WTC11 (cell line): ENCODE measurements at regions not wholly inside any gene's neighbourhood (a gene's known extent, or its start where the extent isn't known, plus 50 kb on each side); places are given as distances from the start of the nearest gene placed in this dataset.

ENCODE experiments used
- ELF4 ChIP-seq: sonication (generic); formaldehyde crosslinking; IDR thresholded peaks from 2 replicates; pipeline ENCODE4 v1.8.1; 2022; ENCODE audit warnings: low read depth, mild to moderate bottlenecking, moderate library complexity, missing genetic modification reagents
- EMX1 ChIP-seq: fragments of 250-450 bp; sonication (Bioruptor Pico); IDR thresholded peaks from 2 replicates; pipeline ENCODE4 v1.8.0; 2021; ENCODE audit warnings: mild to moderate bottlenecking
- FOXK1 ChIP-seq: sonication (generic); formaldehyde crosslinking; IDR thresholded peaks from 2 replicates; pipeline ENCODE4 v1.8.0; 2022; ENCODE audit warnings: mild to moderate bottlenecking, moderate library complexity, missing genetic modification reagents
- HMGA2 ChIP-seq: fragments of 250-450 bp; sonication (Bioruptor Pico); IDR thresholded peaks from 2 replicates; pipeline ENCODE4 v1.4.0; 2021; ENCODE audit warnings: mild to moderate bottlenecking, moderate library complexity
- JAZF1 ChIP-seq: fragments of 250-450 bp; sonication (Bioruptor Pico); IDR thresholded peaks from 2 replicates; pipeline ENCODE4 v1.9.0; 2021; ENCODE audit warnings: moderate library complexity, mild to moderate bottlenecking, inconsistent platforms
- JUN ChIP-seq: sonication (generic); formaldehyde crosslinking; IDR thresholded peaks from 2 replicates; pipeline ENCODE4 v1.8.0; 2023; ENCODE audit warnings: mild to moderate bottlenecking, missing genetic modification reagents
- NFE2L1 ChIP-seq: sonication (generic); formaldehyde crosslinking; IDR thresholded peaks from 2 replicates; pipeline ENCODE4 v1.8.1; 2023; ENCODE audit warnings: missing genetic modification reagents
- NFYB ChIP-seq: sonication (generic); formaldehyde crosslinking; conservative IDR thresholded peaks from 2 replicates; pipeline ENCODE4 v1.8.0; 2022; ENCODE audit warnings: low read depth, missing genetic modification reagents
- TCF7 ChIP-seq: sonication (generic); formaldehyde crosslinking; IDR thresholded peaks from 2 replicates; pipeline ENCODE4 v1.8.0; 2022; ENCODE audit warnings: mild to moderate bottlenecking, low read depth, missing genetic modification reagents, moderate library complexity
- ZNF317 ChIP-seq: sonication (generic); formaldehyde crosslinking; IDR thresholded peaks from 2 replicates; pipeline ENCODE4 v1.8.1; 2023; ENCODE audit warnings: low read depth, mild to moderate bottlenecking, moderate library complexity, missing genetic modification reagents, borderline replicate concordance
- TF ChIP-seq, protein P1 (sequence below): fragments of 200-600 bp; IDR thresholded peaks from 2 replicates; pipeline ENCODE4 v1.8.0; 2022; ENCODE audit warnings: antibody characterized with exemption
- TF ChIP-seq, protein P2 (sequence below): sonication (generic); formaldehyde crosslinking; IDR thresholded peaks from 2 replicates; pipeline ENCODE4 v1.8.0; 2022; ENCODE audit warnings: mild to moderate bottlenecking, missing genetic modification reagents
- TF ChIP-seq, protein P3 (sequence below): sonication (generic); formaldehyde crosslinking; IDR thresholded peaks from 2 replicates; pipeline ENCODE4 v1.8.0; 2022; ENCODE audit warnings: mild to moderate bottlenecking, missing genetic modification reagents
- TF ChIP-seq, protein P4 (sequence below): sonication (generic); formaldehyde crosslinking; IDR thresholded peaks from 2 replicates; pipeline ENCODE4 v1.8.1; 2023; ENCODE audit warnings: mild to moderate bottlenecking, missing genetic modification reagents, moderate library complexity

DNA sequence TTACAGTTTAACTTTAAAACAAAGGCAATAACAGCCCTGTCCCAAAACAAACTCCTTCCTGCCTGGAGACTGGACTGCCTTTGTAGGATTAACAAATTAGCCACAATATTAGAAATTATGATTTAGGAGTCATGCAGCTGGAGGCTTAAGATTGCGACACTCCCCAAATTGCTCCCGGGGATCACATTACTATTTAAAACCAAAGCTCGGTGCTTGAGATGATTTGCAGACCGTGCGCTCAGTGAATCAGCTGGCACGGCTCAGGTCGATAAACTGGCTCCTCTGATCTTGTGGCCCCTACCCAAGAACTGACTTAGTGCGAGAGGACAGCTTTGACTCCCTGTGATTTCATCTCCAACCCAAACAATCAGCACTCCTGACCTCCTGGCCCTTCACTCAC lies 829.3 kb downstream of the NLGN4X start:
- TF ChIP-seq, protein P1, sequence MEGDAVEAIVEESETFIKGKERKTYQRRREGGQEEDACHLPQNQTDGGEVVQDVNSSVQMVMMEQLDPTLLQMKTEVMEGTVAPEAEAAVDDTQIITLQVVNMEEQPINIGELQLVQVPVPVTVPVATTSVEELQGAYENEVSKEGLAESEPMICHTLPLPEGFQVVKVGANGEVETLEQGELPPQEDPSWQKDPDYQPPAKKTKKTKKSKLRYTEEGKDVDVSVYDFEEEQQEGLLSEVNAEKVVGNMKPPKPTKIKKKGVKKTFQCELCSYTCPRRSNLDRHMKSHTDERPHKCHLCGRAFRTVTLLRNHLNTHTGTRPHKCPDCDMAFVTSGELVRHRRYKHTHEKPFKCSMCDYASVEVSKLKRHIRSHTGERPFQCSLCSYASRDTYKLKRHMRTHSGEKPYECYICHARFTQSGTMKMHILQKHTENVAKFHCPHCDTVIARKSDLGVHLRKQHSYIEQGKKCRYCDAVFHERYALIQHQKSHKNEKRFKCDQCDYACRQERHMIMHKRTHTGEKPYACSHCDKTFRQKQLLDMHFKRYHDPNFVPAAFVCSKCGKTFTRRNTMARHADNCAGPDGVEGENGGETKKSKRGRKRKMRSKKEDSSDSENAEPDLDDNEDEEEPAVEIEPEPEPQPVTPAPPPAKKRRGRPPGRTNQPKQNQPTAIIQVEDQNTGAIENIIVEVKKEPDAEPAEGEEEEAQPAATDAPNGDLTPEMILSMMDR: no peak
- TF ChIP-seq EMX1: no peak
- TF ChIP-seq FOXK1: no peak
- TF ChIP-seq ELF4: no peak
- TF ChIP-seq, protein P2, sequence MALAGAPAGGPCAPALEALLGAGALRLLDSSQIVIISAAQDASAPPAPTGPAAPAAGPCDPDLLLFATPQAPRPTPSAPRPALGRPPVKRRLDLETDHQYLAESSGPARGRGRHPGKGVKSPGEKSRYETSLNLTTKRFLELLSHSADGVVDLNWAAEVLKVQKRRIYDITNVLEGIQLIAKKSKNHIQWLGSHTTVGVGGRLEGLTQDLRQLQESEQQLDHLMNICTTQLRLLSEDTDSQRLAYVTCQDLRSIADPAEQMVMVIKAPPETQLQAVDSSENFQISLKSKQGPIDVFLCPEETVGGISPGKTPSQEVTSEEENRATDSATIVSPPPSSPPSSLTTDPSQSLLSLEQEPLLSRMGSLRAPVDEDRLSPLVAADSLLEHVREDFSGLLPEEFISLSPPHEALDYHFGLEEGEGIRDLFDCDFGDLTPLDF (CRISPR knock-in tag): no peak
- no peak for TF ChIP-seq JUN (CRISPR knock-in tag)
- TF ChIP-seq, protein P3, sequence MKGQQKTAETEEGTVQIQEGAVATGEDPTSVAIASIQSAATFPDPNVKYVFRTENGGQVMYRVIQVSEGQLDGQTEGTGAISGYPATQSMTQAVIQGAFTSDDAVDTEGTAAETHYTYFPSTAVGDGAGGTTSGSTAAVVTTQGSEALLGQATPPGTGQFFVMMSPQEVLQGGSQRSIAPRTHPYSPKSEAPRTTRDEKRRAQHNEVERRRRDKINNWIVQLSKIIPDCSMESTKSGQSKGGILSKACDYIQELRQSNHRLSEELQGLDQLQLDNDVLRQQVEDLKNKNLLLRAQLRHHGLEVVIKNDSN: no peak
- no peak for TF ChIP-seq NFYB (CRISPR knock-in tag)
- no peak for TF ChIP-seq JAZF1 (CRISPR knock-in tag)
- no peak for TF ChIP-seq ZNF317 (CRISPR knock-in tag)
- TF ChIP-seq HMGA2 (CRISPR knock-in tag): no peak
- TF ChIP-seq, protein P4, sequence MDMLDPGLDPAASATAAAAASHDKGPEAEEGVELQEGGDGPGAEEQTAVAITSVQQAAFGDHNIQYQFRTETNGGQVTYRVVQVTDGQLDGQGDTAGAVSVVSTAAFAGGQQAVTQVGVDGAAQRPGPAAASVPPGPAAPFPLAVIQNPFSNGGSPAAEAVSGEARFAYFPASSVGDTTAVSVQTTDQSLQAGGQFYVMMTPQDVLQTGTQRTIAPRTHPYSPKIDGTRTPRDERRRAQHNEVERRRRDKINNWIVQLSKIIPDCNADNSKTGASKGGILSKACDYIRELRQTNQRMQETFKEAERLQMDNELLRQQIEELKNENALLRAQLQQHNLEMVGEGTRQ (CRISPR knock-in tag): no peak
- no peak for TF ChIP-seq TCF7 (CRISPR knock-in tag)
- TF ChIP-seq NFE2L1 (CRISPR knock-in tag): no peak
